Vagina (tissue), 2 donors: ENCODE measurements at regions not wholly inside any gene's neighbourhood (a gene's known extent, or its start where the extent isn't known, plus 50 kb on each side); places are given as distances from the start of the nearest gene placed in this dataset.

Experiments used
- DNase-seq, 2 donors: peaks; one replicate each; pipeline ENCODE4 v3.0.0-alpha.2; 2017; ENCODE audit errors: extremely low spot score in 2 of 2
- H3K27ac ChIP-seq: fragments of 200-600 bp; sonication (generic); one replicate; pipeline ENCODE4 v1.5.1; 2019
- H3K27me3 ChIP-seq: fragments of 200-600 bp; sonication (generic); one replicate; pipeline ENCODE4 v1.5.1; 2019
- H3K36me3 ChIP-seq, 2 donors: fragments of 200-600 bp; sonication (generic); one replicate each; pipeline ENCODE4 v1.5.1; 2017 to 2019
- H3K4me1 ChIP-seq: fragments of 200-600 bp; sonication (generic); one replicate; pipeline ENCODE4 v1.5.1; 2019
- H3K4me3 ChIP-seq, 2 donors: fragments of 200-600 bp; sonication (generic); 1 replicate in 1 of 2; 2 replicates in 1 of 2; pipeline ENCODE4 v1.5.1; 2016 to 2019
- H3K9me3 ChIP-seq: fragments of 200-600 bp; sonication (generic); one replicate; pipeline ENCODE4 v1.5.1; 2019
- CTCF ChIP-seq, 3 experiments: fragments of 450-650 bp in 2 of 3; fragments of 200-600 bp in 1 of 3; sonication (generic) in 1 of 3; IDR thresholded peaks; one replicate each; pipeline ENCODE4 v1.5.1; 2017 to 2019; ENCODE audit warnings: antibody characterized with exemption in 3 of 3, mild to moderate bottlenecking in 2 of 3, moderate library complexity in 2 of 3
- POLR2A ChIP-seq, 2 donors: fragments of 450-650 bp; IDR thresholded peaks; one replicate each; pipeline ENCODE4 v1.6.1; 2017; ENCODE audit warnings: antibody characterized with exemption in 2 of 2, mild to moderate bottlenecking in 2 of 2, moderate library complexity in 2 of 2
- POLR2AphosphoS5 ChIP-seq, 2 donors: sonication (generic); formaldehyde crosslinking; IDR thresholded peaks; one replicate each; pipeline ENCODE4 v1.9.0; 2017; ENCODE audit warnings: antibody characterized with exemption in 2 of 2, mild to moderate bottlenecking in 2 of 2, low read depth in 1 of 2; ENCODE audit not compliant: insufficient read depth in 1 of 2
- intact Hi-C: fragments of 100-400 bp; cut with DNase I; formaldehyde crosslinking; loops from one replicate; pipeline ENCODE4 v1.15.1; 2023

- Histone ChIP-seq H3K36me3 (no peaks in the 10 kb centered on the region), H3K27me3 (no peaks in the 10 kb centered on the region), H3K9me3 (no peaks in the 10 kb centered on the region), H3K4me1 (no peaks in the 10 kb centered on the region), H3K4me3 (no peak overlapping the region), H3K27ac (no peak overlapping the region)
- intact Hi-C loops = no loop called here
- TF ChIP-seq CTCF (IDR thresholded peaks at IDR 0.05) (no peak), POLR2A (IDR thresholded peaks at IDR 0.05) (no peak), POLR2AphosphoS5 (IDR thresholded peaks at IDR 0.05; ENCODE audit: insufficient read depth in 1 of 2, low read depth in 1 of 2) (no peak)
- no peak for DNase-seq
Observed at GRCh38 chrX:4805502-4805901, 1092.1 kb upstream of the PRKX start.

- Histone ChIP-seq H3K27me3 (no peaks in the 10 kb centered on the region), H3K27ac (no peak overlapping the region), H3K36me3 (no peaks in the 10 kb centered on the region), H3K4me1 (no peaks in the 10 kb centered on the region), H3K9me3 (no peaks in the 10 kb centered on the region), H3K4me3 (no peak overlapping the region)
- TF ChIP-seq CTCF (IDR thresholded peaks at IDR 0.05) (no peak), POLR2AphosphoS5 (IDR thresholded peaks at IDR 0.05; ENCODE audit: insufficient read depth in 1 of 2, low read depth in 1 of 2) (no peak), POLR2A (IDR thresholded peaks at IDR 0.05) (no peak)
- DNase-seq = no peak
- intact Hi-C loops = no loop called here
Observed at GRCh38 chrX:4800756-4801155, 1087.3 kb upstream of the PRKX start.

GRCh38 chrX:4787971-4788370 is 1074.5 kb upstream of the PRKX start:
- Histone ChIP-seq H3K4me3 (no peak overlapping the region), H3K36me3 (no peaks in the 10 kb centered on the region), H3K4me1 (no peaks in the 10 kb centered on the region), H3K27ac (no peak overlapping the region), H3K9me3 (no peaks in the 10 kb centered on the region), H3K27me3 (no peaks in the 10 kb centered on the region)
- intact Hi-C loops = no loop called here
- TF ChIP-seq CTCF (IDR thresholded peaks at IDR 0.05) (no peak), POLR2AphosphoS5 (IDR thresholded peaks at IDR 0.05; ENCODE audit: insufficient read depth in 1 of 2, low read depth in 1 of 2) (no peak), POLR2A (IDR thresholded peaks at IDR 0.05) (no peak)
- DNase-seq = no peak

- intact Hi-C loops = no loop called here
- TF ChIP-seq CTCF (IDR thresholded peaks at IDR 0.05) (no peak), POLR2AphosphoS5 (IDR thresholded peaks at IDR 0.05; ENCODE audit: insufficient read depth in 1 of 2, low read depth in 1 of 2) (no peak)
- H3K27me3 ChIP-seq = no peaks in the 10 kb centered on the region
- H3K27ac ChIP-seq = no peak overlapping the region
- H3K4me3 ChIP-seq = no peak overlapping the region
- no peaks in the 10 kb centered on the region for H3K36me3 ChIP-seq
- no peaks in the 10 kb centered on the region for H3K4me1 ChIP-seq
- H3K9me3 ChIP-seq = no peaks in the 10 kb centered on the region
- DNase-seq = no peak
Observed at GRCh38 chrX:4764888-4765287, 1051.4 kb upstream of the PRKX start.

- DNase-seq = no peak
- no peak for TF ChIP-seq POLR2A (IDR thresholded peaks at IDR 0.05)
- Histone ChIP-seq H3K27me3 (no peaks in the 10 kb centered on the region), H3K4me1 (no peaks in the 10 kb centered on the region), H3K4me3 (no peak overlapping the region), H3K36me3 (no peaks in the 10 kb centered on the region), H3K9me3 (no peaks in the 10 kb centered on the region), H3K27ac (no peak overlapping the region)
- intact Hi-C loops = no loop called here
Observed at GRCh38 chrX:4762196-4762595, 1048.7 kb upstream of the PRKX start.
